ENCODE measurements at regions not wholly inside any gene's neighbourhood (a gene's known extent, or its start where the extent isn't known, plus 50 kb on each side); places are given as distances from the start of the nearest gene placed in this dataset.

- in situ Hi-C loops (cut with HindIII; ENCODE audit: low pct_ligation_motif_present, low sequenced_read_pairs), result no loop called here
- no peak for DNase-seq
- Histone ChIP-seq H3K27ac (no peak overlapping the region), H3K27me3 (replicated peaks) (no peaks in the 10 kb centered on the region), H3K36me3 (replicated peaks) (no peaks in the 10 kb centered on the region), H3K4me3 (ENCODE audit: low read depth, low read length) (no peak overlapping the region)
- TF ChIP-seq CTCF (IDR thresholded peaks at IDR 0.05; ENCODE audit: low read depth, low read length, missing control alignments), result no peak
These were observed 167.0 kb upstream of the C1orf174 start for GRCh38 chr1:4066860-4067599.

GRCh38 chr1:4068076-4068475 lies 168.0 kb upstream of the C1orf174 start:
- TF ChIP-seq CTCF (IDR thresholded peaks at IDR 0.05; ENCODE audit: low read depth, low read length, missing control alignments), result no peak
- DNase-seq, result no peak
- H3K27me3 ChIP-seq (replicated peaks), result no peaks in the 10 kb centered on the region
- no peak overlapping the region for H3K27ac ChIP-seq
- in situ Hi-C loops (cut with HindIII; ENCODE audit: low pct_ligation_motif_present, low sequenced_read_pairs), result no loop called here
- H3K4me3 ChIP-seq (ENCODE audit: low read depth, low read length), result no peak overlapping the region
- no peaks in the 10 kb centered on the region for H3K36me3 ChIP-seq (replicated peaks)

GRCh38 chr1:4071653-4072052 lies 171.6 kb upstream of the C1orf174 start:
- in situ Hi-C loops (cut with HindIII; ENCODE audit: low pct_ligation_motif_present, low sequenced_read_pairs), result no loop called here
- no peaks in the 10 kb centered on the region for H3K36me3 ChIP-seq (replicated peaks)
- no peak for TF ChIP-seq CTCF (IDR thresholded peaks at IDR 0.05; ENCODE audit: low read depth, low read length, missing control alignments)
- H3K27ac ChIP-seq, result no peak overlapping the region
- DNase-seq, result no peak
- H3K4me3 ChIP-seq (ENCODE audit: low read depth, low read length), result no peak overlapping the region
- H3K27me3 ChIP-seq (replicated peaks), result no peaks in the 10 kb centered on the region

- in situ Hi-C loops (cut with HindIII; ENCODE audit: low pct_ligation_motif_present, low sequenced_read_pairs), result no loop called here
- DNase-seq, result no peak
- Histone ChIP-seq H3K4me3 (ENCODE audit: low read depth, low read length) (no peak overlapping the region), H3K27me3 (replicated peaks) (no peaks in the 10 kb centered on the region), H3K36me3 (replicated peaks) (no peaks in the 10 kb centered on the region), H3K27ac (no peak overlapping the region)
- no peak for TF ChIP-seq CTCF (IDR thresholded peaks at IDR 0.05; ENCODE audit: low read depth, low read length, missing control alignments)
These were observed 172.5 kb upstream of the C1orf174 start for GRCh38 chr1:4072481-4073153.

- Histone ChIP-seq H3K27ac (no peak overlapping the region), H3K36me3 (replicated peaks) (no peaks in the 10 kb centered on the region), H3K27me3 (replicated peaks) (no peaks in the 10 kb centered on the region), H3K4me3 (ENCODE audit: low read depth, low read length) (no peak overlapping the region)
- no peak for DNase-seq
- no peak for TF ChIP-seq CTCF (IDR thresholded peaks at IDR 0.05; ENCODE audit: low read depth, low read length, missing control alignments)
- in situ Hi-C loops (cut with HindIII; ENCODE audit: low pct_ligation_motif_present, low sequenced_read_pairs), result no loop called here
These were observed 175.6 kb upstream of the C1orf174 start for GRCh38 chr1:4075436-4076225.

Data from brain microvascular endothelial cell (primary cell).